SH-SY5Y (cell line): ENCODE measurements at regions not wholly inside any gene's neighbourhood (a gene's known extent, or its start where the extent isn't known, plus 50 kb on each side); places are given as distances from the start of the nearest gene placed in this dataset.

Experiments used
- GATA2 ChIP-seq: IDR thresholded peaks from 2 replicates; pipeline ENCODE4 v1.6.1; 2011; ENCODE audit warnings: mild to moderate bottlenecking, low read depth, low read length
- GATA3 ChIP-seq: IDR thresholded peaks from 2 replicates; pipeline ENCODE4 v1.6.1; 2011; ENCODE audit warnings: low read depth, mild to moderate bottlenecking, low read length, moderate library complexity

GRCh38 chr18:66222174-66222573 is 381.7 kb downstream of the CDH19 start:
- TF ChIP-seq GATA2 (no peak), GATA3 (no peak)
